HG02970 (cell line): ENCODE measurements at regions not wholly inside any gene's neighbourhood (a gene's known extent, or its start where the extent isn't known, plus 50 kb on each side); places are given as distances from the start of the nearest gene placed in this dataset.
"Not testable (repeated sequence)": the region's sequence is repeated elsewhere in the genome, so short reads cannot be mapped to it uniquely, and the experiment has no call there.

ENCODE experiments used
- ATAC-seq: cut with Tn5 transposase; IDR thresholded peaks from one replicate; pipeline ENCODE4 v1.9.1; 2021; ENCODE audit warnings: mild to moderate bottlenecking, moderate library complexity, moderate number of reproducible peaks; ENCODE audit not compliant: unreplicated experiment, low FRiP score

DNA sequence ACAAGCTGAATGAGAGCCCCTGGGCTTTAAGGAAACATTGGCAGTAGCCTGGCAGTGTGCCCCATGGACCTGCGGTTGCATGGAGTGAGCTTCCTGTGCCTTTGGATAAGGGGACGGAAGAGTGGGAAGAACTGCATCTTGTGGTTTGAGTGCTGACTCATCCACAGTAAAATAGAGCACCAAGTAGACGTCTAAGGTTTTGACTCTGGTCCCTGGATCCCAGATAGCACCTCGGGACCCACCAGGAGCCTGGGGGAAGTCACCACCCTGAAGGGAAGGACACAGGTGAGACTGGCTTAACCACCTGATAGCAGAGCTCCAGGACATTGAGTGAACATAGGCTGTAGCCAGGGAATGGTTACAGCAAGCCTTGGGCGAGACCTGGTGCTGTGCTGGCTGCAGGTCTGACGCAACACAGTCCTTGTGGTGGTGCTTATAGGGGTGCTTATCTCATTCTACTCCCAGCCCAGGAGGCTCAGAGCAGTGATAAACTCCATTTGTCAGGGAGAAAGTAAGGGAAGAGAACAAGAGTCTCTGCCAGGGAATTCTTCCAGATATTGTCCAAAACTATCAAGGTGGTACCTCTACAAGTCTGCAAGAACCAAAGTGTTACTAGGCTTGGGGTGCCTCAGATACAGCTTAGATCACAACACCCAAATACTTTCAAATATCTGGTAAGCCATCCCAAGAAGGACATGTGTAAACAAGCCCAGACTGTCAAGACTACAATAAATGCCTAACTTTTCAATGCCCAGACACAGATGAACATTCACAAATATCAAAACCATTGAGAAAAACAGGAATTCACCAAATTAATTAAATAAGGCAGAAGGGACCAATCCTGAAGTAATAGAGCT is 123.6 kb upstream of the TET2 start:
- ATAC-seq, result no peak

DNA sequence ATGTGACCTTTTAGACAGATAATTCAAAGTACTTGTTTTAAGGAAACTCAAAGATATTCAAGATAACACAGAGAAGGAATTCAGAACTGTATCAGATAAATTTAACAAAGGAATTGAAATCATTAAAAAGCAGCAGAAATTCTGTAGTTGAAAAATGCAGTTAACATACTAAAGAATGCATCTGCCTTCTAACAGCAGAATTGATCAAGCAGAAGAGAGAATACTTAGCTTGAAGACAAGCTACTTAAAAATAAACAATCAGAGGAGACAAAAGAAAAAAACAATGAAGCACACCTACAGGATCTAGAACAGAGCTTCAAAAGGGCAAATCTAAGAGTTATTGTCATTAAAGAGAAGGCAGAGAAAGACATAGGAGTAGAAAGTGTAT is 123.0 kb upstream of the TET2 start:
- no peak for ATAC-seq

DNA sequence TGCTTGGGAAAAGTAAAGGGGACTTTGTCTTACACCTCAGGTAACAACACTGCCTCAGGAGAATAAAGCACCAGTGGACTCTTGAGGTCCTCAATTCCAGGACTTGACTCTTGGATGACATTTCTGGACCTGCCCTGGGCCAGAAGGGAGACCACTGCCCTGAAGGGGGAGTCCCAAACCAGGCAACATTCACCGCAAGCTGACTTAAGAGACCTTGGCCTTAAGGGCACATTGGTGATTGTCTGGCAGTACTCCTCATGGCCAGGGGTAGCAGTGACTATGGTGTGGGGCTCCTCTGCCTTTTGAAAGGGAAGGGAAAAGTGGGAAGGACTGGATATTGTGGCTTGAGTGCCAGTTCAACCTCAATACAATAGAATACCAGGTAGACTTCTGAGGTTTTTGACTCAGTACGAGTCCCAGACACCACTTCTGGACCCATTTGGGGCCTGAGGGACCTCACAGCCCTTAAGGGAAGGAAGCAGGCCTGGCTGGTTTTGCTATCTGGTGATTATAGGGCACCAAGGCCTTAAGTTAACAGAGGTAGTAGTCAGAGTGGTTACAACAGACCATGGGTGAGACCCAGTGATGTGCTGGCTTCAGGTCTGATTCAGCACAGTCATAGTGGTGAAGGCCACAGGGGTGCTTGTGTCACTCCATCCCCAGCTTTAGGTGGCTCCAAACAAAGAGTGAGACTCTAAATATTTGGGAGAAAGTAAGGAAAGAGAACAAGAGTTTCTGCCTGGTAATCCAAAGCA is 121.2 kb upstream of the TET2 start:
- no peak for ATAC-seq

DNA sequence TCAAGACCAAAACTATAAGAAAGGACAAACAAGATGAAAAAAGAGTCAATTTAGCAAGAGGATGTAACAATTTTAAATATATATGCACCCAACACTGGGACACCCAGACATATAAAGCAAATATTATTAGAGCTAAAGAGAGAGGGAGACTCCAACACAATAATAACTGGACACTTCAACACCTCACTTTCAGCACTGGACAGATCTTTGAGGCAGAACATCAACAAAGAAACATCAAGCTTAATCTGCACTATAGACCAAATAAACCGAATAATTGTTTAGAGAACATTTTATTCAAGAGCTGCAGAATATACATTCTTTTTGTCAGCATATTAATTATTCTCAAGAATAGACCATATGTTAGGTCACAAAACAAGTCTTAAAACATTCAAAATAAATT is 109.7 kb upstream of the TET2 start:
- no peak for ATAC-seq

DNA sequence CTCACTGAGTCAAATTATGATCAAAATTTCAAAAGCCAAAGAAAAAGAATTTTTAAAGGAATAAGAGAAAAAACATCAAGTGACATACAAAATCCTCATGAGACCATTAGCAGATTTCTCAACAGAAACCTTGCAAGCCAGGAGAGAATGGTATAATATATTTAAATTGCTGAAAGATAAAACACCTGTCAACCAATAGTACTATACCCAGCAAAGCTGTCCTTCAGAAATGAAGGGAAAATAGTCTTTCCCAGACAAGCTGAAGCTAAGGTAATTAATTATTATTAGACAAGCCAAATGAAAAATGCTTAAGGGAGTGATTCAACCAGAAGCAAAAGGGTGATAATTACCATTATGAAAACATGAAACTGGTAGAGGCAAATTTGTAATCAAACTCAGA is 104.2 kb upstream of the TET2 start:
- no peak for ATAC-seq

DNA sequence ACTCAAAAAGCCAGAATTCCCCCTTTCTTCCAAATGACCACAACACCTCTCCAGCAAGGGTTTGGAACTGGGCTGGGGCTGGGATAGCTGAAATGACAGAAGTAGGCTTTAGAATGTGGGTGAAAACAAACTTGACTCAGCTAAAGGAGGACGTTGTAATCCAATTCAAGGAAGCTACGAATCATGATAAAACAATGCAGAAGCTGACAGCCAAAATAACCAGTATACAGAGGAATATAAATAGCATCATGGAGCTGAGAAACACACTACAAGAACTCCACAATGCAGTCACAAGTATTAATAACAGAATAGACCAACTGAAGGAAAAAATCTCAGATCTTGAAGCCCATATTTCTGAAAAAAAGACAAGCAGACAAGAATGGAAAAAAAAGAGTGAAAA is 95.8 kb upstream of the TET2 start:
- ATAC-seq, result no peak

DNA sequence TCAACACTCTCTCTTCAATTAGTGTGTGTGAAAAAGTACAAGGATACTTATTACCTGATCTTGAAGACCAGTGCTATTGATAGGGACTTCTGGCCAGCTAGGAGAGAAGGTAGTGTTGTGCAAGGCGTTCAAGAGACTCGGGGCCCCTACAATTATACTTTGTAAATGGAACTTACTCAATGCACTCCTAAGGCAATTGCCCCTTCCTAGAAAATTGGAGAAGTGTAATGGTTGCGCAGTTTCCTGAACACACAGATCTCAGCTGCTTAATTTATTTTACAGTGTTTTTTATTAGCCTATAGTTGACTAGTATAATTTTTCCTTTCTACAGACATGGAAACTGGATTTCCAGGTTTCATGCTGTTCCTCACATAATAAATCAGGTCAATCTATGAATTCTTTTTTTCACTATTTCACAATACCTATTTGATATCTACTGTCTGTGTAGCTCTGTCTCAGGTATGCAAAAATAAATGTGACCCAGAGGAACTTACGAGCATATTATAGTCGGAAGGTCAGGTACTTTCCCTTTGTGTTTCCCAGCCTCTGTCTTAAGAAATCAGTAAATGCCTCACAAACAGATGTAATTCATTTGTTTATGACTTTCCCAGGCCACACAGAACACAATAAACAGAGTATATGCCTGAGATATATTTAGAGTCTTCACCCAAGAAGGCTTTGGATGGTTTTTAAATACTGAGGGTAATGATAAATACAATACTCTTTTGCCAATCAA is 89.1 kb upstream of the TET2 start:
- ATAC-seq, result no peak

DNA sequence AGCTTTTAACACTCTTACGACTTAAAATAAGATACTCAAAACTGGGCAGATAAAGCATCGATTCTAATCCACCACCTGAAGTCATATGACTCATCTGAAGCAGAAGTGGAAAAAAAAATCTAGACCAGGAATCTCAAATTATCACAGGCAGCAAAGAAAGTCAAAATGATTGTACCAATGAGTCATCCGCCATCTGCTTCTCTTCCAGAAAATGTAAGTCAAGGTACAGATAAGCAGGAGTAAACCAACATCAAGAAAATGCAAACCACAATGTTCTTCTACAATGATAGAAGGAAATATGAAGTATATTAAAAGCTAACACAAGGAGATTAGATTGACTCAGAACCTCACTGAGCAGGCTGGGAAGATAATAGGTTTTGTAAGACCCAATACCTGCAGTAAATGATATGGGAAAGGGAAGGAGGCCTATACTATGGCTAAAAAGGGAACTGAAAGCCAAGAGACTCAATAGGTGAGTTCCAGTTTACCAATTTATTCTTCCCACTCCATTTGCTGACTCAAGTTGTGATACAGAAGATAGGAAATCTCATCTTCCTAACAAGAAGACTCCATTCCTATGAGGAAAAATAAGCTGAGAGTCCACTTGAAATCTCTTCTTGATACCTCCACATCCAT is 88.4 kb upstream of the TET2 start:
- ATAC-seq, result no peak

DNA sequence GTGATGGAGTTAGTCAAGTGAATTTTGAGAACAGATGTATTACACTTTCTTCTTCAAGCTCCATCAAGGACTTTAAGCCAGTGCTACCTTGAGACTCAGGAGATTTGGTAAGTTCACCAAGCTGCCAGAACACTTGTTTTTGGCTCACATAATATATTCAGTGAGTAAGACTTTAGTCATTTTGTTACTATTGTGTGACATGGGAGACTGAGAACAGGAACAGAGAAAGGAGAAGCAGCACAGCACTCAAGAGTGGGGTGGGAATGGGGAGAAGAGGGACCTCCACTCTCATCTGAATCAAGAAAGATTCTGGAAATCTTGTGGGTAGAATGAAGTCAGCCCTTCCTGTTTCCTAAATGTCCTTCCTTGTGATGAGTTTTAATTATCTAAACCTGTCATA is 87.3 kb upstream of the TET2 start:
- no peak for ATAC-seq

DNA sequence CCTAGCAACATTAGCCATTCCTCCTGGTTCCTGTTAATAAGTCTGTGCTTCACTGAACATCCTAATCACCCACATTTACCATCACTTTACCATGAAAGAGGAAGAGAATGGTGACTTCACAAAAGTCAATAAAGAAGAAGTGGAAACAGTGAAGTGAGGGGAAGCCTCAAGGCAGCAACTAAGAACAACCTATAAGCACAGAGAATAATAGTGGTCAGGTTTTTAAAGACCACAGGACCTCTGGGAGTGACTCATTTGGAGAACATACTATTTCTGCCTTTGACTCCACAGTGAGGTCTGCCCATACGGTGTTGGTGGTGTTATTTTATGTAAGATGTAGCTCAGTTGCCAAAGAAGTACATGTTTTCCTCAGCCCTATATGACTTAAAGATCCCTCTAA is 86.0 kb upstream of the TET2 start:
- peak; percentile 95 for ATAC-seq

DNA sequence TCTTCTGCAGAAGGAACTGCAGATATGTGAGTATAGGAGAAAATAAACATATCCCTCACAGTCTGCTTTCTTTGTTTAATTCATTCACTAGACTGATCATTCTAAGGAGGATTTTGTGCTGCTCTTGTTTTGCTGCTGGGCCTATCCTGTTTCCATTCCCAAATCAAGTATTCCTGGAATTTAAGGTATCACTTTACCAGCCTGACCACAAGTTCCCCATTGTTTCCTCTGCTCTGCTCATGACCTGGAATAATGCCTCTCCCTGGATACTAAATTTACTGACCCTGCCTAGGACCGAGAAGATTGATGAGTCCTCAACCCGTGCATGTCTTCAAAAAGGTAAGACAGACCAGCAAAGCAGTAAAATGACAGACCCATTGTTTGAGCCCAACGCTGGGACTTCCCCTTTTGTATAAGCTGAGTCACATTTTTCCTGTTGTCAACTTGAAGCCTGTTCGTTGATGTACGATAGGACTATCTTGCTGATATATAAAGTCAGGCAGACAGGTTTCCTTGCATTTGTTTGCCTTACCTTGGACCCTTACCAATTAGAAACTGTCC is 85.5 kb upstream of the TET2 start:
- peak; percentile 5 for ATAC-seq

DNA sequence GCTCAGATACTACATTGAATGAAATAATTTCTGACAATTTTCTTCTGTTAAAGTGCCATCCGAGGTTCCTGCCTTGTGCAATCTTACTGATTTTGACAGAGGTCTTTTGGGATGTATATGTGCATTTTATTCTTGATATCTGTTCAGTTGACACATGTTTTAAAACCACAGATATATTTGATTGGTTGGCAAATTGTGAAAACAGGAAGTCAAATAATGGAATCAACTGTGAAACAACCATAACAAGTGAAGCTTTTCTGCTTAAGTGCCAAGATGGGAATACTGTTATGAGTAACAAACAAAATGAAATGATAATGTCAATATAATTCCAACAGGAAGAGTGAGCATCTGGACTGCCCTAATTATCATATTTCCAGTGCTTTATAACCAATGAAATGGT is 84.9 kb upstream of the TET2 start:
- ATAC-seq, result no peak

DNA sequence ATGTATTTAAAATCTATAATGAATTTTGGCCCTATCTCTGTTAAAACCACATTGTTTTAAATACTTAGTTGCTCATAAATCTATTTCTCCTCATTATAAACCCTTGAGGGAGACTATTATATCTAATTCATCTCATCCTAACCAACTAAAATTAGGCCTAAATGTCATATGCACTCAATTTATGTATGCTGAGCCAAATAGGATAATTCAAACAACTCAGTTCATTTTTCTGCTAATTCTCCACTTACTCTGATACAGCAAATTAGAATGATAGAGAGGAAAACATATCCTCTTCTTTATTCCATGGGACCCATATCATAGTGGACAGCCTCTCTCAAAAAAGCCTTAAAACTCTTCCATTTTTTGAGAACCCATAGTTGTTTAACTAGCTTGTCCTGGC is 80.3 kb upstream of the TET2 start:
- ATAC-seq, result no peak

DNA sequence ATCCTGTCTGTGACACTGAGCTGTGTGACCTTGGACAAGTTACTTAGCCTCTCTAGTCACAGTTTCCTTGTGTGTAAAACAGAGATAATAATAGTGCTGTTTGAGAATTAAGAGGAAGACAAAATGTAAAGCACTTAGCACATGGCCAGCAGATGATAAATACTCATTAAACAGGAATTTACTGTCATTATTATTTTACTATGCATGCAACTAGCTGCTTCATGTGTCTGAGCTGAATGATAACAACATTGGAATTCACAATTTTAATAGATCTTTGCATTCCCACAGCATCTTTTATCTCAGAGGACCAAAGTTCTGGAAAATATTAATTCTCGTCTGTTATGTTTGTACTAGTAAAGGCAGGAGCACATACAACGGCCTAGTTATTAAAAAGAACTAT is 79.2 kb upstream of the TET2 start:
- no peak for ATAC-seq

DNA sequence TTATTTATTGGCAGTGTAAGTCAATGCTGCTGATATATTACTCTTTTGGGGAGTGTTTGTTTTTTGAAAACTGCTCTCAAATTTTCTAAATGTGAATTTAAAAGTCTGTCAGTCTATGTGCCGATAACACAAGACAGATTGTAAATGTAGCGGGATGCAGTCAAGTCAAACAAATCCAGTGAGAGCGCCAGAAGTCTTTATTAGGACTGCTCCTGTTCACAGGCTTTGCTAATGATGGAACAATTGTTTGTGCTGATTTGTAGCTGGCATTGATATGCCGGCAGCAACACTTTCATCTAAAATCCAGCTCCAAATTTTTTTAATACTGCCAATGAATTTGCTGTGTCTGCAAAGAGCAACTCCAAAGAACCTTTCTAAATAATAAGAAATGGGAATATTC is 78.7 kb upstream of the TET2 start:
- no peak for ATAC-seq

DNA sequence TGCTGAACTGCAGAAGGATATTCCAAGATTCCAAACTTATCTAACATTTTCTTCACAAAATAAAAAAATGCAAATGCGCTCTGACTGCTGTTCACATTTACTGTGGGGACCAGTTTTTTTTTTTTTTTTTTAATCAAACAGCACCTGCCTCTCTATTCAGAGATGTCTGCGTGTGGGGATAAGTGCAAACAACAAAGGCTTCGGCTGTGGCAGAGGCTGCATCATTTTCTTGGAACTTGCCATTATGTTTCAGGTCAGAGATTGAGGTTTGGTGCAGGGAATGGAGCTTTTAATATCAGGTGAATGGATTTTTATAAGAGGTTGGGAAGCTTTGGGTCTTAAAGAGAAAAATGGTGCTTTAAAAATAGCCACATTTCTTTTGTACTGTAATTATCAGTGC is 78.2 kb upstream of the TET2 start:
- ATAC-seq, result no peak

DNA sequence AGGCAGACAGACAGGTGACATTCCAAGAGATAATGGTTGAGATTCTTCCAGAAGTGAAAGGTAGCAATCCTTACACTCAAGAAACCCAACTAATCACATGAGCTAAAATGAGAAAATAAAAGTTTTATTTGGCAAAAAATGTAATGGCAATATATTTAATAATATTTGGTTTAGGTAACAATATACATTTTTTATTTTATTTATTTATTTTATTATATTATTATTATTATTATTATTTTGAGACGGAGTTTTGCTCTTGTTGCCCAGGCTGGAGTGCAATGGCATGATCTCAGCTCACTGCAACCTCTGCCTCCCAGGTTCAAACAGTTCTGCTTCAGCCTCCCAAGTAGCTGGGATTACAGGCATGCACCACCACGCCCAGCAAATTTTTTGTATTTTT is 74.6 kb upstream of the TET2 start:
- not testable (repeated sequence) for ATAC-seq

DNA sequence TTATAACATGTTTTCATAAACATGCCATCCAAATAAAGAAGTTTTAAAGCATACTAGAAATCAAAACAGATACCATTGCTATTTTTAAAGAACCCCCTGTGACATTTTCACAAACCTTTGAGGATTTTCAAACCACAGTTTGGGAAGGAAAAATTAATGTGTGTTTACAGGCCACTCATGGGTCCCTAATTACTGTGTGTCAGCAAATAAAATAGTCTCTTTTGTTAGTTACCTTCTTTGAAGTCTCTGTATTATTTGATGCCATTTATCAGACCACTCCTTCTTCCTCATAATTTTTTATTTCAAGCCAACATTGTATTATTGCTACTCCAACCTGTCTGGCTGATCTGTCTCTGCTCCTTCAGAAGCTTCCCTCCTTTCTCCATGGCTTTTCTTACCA is 72.6 kb upstream of the TET2 start:
- ATAC-seq, result no peak

DNA sequence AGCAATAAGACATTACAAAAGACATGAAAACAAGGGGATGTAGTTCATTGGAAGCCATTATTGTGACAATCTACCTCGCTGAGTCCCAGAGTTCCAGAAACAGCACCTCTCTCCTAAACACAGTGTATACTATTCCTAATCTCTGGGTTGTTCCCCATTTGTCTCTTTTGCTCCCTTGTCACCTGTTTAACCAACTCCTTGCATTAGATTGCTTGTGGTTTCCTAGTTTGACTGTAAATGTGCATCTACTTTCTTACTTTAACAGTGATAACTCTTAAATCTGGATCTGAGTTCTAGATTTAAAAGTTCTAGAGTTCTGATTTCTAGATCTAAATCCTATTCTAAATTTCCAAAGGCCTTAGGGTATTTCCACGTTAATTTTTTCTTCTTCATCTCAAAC is 71.6 kb upstream of the TET2 start:
- no peak for ATAC-seq

DNA sequence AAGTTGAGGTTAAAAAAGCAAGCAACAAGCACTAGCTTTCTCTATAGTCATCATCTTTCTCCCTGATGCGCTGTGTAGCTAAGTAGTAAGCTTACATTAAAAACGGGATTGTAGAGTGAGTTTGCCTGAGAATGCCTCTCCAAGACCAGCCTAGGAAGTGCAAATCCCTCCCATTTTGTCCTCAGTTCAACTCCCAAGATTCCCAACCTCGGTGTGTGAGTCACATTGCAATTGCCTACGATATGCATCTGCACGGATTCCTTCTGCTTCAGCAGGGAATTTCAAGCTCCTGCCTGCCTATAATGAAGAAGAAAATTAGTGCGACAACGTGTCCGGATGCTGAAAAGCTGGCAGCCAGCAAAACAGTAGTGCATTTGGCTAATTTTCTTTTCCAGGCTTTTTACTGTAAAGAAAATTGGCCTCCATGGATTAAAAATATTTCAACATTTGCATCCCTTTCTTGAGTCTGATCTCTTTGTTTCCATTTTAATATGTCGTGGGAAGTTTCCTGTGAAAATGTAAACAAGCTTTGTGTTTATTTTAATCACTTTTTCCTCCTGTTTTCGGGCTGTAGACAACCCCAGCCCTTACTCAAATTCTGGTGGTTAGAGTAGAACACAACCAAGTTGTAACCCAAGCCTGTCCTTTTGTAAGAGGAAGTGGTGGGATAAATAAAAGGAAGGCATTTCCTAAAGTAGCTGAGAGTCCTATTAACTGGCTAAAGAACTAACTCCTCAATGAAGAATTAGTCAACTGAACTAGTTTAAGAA is 58.4 kb upstream of the TET2 start:
- ATAC-seq, result no peak
